Esophagus squamous epithelium (tissue), 4 donors: ENCODE measurements at regions not wholly inside any gene's neighbourhood (a gene's known extent, or its start where the extent isn't known, plus 50 kb on each side); places are given as distances from the start of the nearest gene placed in this dataset.

Experiments used
- POLR2A ChIP-seq, 4 donors: fragments of 450-650 bp; IDR thresholded peaks; one replicate each; pipeline ENCODE4 v1.6.1; 2017; ENCODE audit warnings: antibody characterized with exemption in 4 of 4, mild to moderate bottlenecking in 4 of 4, moderate library complexity in 3 of 4
- TF ChIP-seq, protein P1 (sequence below), 6 experiments: fragments of 450-650 bp in 4 of 6; fragments of 200-600 bp in 2 of 6; sonication (generic) in 2 of 6; IDR thresholded peaks; one replicate each; pipeline ENCODE4 v1.5.1; 2016 to 2019; ENCODE audit warnings: antibody characterized with exemption in 6 of 6, mild to moderate bottlenecking in 4 of 6, moderate library complexity in 4 of 6

- TF ChIP-seq POLR2A (IDR thresholded peaks at IDR 0.05): no peak
- TF ChIP-seq, protein P1, sequence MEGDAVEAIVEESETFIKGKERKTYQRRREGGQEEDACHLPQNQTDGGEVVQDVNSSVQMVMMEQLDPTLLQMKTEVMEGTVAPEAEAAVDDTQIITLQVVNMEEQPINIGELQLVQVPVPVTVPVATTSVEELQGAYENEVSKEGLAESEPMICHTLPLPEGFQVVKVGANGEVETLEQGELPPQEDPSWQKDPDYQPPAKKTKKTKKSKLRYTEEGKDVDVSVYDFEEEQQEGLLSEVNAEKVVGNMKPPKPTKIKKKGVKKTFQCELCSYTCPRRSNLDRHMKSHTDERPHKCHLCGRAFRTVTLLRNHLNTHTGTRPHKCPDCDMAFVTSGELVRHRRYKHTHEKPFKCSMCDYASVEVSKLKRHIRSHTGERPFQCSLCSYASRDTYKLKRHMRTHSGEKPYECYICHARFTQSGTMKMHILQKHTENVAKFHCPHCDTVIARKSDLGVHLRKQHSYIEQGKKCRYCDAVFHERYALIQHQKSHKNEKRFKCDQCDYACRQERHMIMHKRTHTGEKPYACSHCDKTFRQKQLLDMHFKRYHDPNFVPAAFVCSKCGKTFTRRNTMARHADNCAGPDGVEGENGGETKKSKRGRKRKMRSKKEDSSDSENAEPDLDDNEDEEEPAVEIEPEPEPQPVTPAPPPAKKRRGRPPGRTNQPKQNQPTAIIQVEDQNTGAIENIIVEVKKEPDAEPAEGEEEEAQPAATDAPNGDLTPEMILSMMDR (IDR thresholded peaks at IDR 0.05): no peak
Measured at GRCh38 chr1:98030483-98030882, 109.6 kb upstream of the DPYD start.
